Loucy (cell line): ENCODE measurements at regions not wholly inside any gene's neighbourhood (a gene's known extent, or its start where the extent isn't known, plus 50 kb on each side); places are given as distances from the start of the nearest gene placed in this dataset.

Experiments
- EZH2phosphoT487 ChIP-seq: fragments of 200-600 bp; IDR thresholded peaks from 2 replicates; pipeline ENCODE4 v1.6.1; 2018; ENCODE audit warnings: antibody characterized with exemption, mild to moderate bottlenecking, moderate library complexity, borderline replicate concordance
- TF ChIP-seq, protein P1 (sequence below): fragments of 200-600 bp; sonication (generic); conservative IDR thresholded peaks from 2 replicates; pipeline ENCODE4 v1.5.1; 2014; ENCODE audit warnings: mild to moderate bottlenecking, antibody characterized with exemption, low read length

DNA sequence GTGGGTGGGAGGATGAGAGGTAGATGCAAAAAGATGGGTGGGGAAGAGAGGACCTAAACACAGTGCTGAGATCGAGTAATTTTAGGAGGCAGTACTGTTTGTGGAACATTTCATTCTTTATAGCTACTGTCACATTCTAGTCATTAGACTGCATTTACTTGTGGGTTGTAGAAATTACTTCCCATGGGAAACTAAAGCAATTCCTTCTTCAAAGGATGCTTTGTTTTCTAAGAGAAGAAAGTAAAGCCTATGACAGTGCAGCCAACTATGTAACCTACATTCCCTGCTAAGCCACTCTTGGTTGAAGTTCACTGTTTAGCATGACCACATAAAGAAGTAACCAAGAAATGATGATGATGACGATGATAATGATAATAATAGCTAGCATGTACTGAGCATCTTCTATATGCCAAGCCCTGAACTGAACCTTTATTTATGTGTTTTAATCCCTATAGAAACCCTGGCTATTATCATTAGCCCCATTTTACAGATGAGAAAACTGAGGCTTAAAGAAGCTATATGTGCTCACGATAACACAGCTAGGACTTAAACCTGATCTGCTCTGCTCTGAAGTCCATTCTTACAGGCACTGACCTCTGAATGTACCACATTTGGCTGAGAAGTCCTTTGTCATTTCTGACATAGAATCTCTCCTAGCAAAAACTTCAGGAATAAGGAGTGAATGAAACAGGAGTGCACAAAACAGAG, 114.5 kb upstream of the KIT start:
- TF ChIP-seq, protein P1, sequence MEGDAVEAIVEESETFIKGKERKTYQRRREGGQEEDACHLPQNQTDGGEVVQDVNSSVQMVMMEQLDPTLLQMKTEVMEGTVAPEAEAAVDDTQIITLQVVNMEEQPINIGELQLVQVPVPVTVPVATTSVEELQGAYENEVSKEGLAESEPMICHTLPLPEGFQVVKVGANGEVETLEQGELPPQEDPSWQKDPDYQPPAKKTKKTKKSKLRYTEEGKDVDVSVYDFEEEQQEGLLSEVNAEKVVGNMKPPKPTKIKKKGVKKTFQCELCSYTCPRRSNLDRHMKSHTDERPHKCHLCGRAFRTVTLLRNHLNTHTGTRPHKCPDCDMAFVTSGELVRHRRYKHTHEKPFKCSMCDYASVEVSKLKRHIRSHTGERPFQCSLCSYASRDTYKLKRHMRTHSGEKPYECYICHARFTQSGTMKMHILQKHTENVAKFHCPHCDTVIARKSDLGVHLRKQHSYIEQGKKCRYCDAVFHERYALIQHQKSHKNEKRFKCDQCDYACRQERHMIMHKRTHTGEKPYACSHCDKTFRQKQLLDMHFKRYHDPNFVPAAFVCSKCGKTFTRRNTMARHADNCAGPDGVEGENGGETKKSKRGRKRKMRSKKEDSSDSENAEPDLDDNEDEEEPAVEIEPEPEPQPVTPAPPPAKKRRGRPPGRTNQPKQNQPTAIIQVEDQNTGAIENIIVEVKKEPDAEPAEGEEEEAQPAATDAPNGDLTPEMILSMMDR, result no peak
- no peak for TF ChIP-seq EZH2phosphoT487
